Hepatocyte (in vitro differentiated cells): ENCODE measurements at regions not wholly inside any gene's neighbourhood (a gene's known extent, or its start where the extent isn't known, plus 50 kb on each side); places are given as distances from the start of the nearest gene placed in this dataset.

Source experiments
- CTCF ChIP-seq: fragments of 200-600 bp; sonication (generic); IDR thresholded peaks from 2 replicates; pipeline ENCODE4 v1.5.1; 2016; ENCODE audit warnings: antibody characterized with exemption, mild to moderate bottlenecking; ENCODE audit not compliant: poor library complexity
- EZH2 ChIP-seq: fragments of 200-600 bp; sonication (generic); IDR thresholded peaks from 2 replicates; pipeline ENCODE4 v1.6.1; 2016; ENCODE audit warnings: antibody characterized with exemption, mild to moderate bottlenecking, borderline replicate concordance
- EZH2phosphoT487 ChIP-seq: fragments of 200-600 bp; sonication (generic); IDR thresholded peaks from one replicate; pipeline ENCODE4 v1.6.1; 2018; ENCODE audit warnings: antibody characterized with exemption, mild to moderate bottlenecking, low read depth, moderate library complexity; ENCODE audit not compliant: unreplicated experiment, severe bottlenecking

GRCh38 chr9:21684231-21684630 lies 118.2 kb upstream of the MTAP start:
- TF ChIP-seq CTCF = no peak
- no peak for TF ChIP-seq EZH2phosphoT487
- no peak for TF ChIP-seq EZH2
